ENCODE measurements at regions not wholly inside any gene's neighbourhood (a gene's known extent, or its start where the extent isn't known, plus 50 kb on each side); places are given as distances from the start of the nearest gene placed in this dataset.

- DNase-seq (ENCODE audit: low spot score): no peak
Measured at GRCh38 chr3:135740211-135740610, 225.3 kb upstream of the PPP2R3A start.

- DNase-seq (ENCODE audit: low spot score): no peak
Measured at GRCh38 chr3:135740751-135741150, 224.8 kb upstream of the PPP2R3A start.

DNA sequence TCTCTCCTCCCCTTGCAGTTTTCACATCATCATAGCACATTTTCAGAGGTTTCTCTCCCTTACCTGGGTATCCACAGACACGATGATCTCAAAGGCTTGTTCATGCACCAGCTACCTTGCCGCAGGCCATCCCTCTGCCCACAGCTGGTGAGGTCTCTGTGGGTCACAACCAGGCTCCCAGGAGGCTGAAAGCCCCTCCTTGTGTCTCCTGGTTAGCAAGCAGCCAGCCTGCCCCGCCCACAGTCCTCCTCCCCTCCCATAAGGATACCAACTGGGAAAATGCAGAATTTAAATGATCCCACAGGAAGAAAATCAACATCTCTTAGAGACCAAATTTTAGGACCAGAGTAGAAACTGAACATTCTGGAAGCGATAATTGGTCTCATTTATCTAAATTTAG lies 213.5 kb upstream of the PPP2R3A start:
- no peak for DNase-seq (ENCODE audit: low spot score)

DNA sequence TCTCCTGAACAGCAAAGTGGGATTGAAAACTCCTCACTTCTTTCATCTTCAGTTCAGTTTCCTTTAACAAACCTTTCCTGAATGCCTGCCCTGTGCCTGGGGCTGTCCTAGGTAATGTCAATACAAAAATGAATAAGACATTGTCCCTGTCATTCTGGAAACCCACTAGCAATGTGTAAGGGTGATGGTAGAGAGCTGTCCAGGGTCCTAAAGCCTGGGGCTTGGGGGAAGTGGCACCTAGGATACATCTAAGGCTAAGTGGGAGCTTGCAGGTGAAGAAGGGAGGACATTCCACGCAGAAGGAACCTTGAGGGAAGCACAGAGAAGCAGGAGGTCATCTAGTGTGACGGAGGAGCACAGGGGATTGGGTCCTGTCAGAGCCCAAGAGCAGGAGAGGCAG lies 212.7 kb upstream of the PPP2R3A start:
- no peak for DNase-seq (ENCODE audit: low spot score)

DNA sequence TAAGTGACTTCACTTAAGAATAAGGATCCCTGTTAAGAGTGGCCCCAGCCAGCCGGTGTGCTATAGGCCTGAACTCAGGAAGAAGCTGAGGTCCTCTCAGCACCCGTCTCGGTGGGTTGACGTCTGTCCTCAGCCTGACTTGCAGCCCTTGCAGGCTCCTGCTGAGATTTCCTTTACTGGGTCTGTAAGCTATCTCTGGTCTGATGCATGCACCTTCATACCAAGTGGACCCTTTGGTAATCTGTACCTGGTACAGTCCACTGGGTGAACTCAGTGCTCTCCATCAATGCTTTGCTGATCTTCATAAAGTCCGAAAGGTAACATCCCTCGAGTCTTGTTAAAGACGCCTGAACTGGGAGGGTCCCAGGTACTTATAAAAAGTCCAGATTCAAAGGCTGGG lies 212.0 kb upstream of the PPP2R3A start:
- no peak for DNase-seq (ENCODE audit: low spot score)

GRCh38 chr3:135755330-135756105 lies 210.0 kb upstream of the PPP2R3A start:
- no peak for DNase-seq (ENCODE audit: low spot score)

GRCh38 chr3:135756106-135756668 lies 209.3 kb upstream of the PPP2R3A start:
- no peak for DNase-seq (ENCODE audit: low spot score)

- DNase-seq (ENCODE audit: low spot score): no peak
Measured at GRCh38 chr3:135757421-135757820, 208.1 kb upstream of the PPP2R3A start.

DNA sequence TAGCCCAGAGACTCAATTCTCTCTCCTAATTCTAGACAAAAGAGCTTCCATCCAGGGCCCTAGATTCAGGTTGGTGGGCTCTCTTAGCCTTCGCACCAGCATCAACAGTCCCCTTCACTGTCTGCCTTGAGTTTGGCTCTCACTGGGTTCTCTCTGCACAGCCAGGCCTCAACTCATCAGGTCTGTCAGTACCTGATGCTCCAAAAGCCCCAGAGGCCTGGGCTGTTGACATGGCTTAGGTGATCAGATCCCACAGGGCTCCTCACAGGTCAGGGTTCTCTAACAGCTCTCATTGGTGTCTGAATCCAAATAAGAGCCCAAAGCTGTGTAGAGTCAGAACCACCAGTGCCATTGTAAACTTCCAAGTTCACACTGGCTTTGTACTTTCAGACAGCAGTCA lies 206.6 kb upstream of the PPP2R3A start:
- no peak for DNase-seq (ENCODE audit: low spot score)

DNA sequence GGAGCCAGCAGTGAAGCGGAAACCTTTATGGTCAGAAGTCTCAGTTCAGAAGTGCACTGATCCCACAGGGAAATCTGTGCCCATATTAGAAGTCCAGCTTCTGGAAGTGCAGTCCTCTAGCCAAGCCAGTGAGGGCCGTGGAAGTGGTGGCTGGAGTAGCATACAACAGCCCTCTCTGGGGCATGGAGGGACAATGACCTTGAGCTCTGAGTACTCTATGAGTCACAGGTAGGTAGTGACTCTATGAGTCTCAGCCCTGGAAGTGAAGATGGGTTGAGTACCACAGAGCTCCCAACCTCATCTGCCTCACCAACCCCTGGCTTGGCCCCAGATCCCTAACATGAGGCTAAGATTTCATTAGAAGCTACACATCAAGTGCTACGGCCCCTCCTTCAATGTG lies 205.9 kb upstream of the PPP2R3A start:
- no peak for DNase-seq (ENCODE audit: low spot score)

- DNase-seq (ENCODE audit: low spot score): no peak
Measured at GRCh38 chr3:135760581-135760980, 204.9 kb upstream of the PPP2R3A start.

DNA sequence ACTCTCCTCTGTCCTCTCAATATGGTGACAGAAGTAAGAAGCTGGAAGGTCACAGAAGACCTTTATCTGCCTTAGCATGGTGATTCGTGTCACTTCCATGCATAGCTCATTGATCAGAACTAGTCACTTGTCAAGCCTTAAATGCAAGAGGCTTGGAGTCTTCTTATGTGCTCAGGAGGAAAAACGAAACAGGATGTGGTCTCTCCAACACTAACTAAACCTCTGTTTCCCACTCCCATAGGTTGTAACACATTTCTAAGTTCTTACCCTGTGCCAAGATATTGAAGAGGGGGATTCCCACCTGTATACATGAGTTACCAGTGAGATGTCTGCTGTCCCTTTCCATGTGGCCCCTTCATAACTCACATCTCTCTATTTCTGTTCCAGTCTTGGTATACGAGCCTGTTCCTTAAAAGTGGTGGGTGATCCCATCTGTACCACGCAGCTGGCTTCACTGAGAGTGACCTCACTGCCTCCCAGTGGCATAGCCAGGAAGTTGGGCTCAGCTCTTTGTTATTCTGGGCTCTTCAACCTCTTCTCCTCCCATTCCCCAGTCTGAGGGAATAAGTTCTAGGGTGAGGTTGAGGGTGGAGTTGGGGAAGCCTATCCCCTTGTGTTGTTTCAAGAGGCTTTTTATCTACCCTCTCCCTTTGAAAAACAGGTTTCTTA lies 203.2 kb upstream of the PPP2R3A start:
- no peak for DNase-seq (ENCODE audit: low spot score)

DNA sequence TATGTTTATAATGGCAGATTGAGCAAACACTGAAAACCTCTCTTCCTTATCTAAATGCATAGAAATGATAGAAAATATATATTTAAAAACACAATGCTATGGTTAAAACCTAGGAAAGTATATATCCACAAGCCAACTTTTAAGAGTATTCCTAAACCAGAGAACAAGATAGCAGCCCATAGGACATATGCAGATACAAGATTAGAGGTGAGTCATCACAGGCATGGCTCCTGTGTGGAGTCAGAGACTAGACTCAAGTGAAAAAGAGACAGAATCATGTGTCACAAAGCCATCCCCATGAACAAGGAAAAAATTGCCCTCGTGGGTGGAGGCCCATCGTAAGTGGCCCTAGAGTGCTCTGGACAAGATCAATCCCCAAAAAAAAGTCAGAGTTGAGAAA lies 199.4 kb upstream of the PPP2R3A start:
- DNase-seq (ENCODE audit: low spot score): no peak

DNA sequence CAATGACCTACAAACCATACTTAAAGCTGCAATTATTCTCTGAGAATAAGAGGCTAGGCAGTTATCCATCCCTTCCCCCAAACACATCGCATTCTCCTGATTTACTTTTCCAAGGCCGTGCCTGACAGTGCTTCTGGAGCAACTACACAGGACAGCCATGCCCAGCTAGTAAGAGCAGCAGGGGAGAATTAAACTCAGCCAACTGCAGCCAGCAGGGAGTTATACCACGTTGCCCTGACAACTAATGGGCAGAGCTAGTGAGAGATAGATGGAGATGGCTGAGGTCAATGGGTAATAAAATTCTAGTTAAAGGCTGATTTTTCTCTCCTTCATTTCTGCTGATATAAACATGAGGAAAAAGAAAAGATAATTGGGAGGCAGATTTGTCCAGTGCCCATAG lies 193.8 kb upstream of the PPP2R3A start:
- DNase-seq (ENCODE audit: low spot score): no peak

- no peak for DNase-seq (ENCODE audit: low spot score)
Measured at GRCh38 chr3:135779024-135779423, 186.5 kb upstream of the PPP2R3A start.

- no peak for DNase-seq (ENCODE audit: low spot score)
Measured at GRCh38 chr3:135779590-135780235, 185.8 kb upstream of the PPP2R3A start.

DNA sequence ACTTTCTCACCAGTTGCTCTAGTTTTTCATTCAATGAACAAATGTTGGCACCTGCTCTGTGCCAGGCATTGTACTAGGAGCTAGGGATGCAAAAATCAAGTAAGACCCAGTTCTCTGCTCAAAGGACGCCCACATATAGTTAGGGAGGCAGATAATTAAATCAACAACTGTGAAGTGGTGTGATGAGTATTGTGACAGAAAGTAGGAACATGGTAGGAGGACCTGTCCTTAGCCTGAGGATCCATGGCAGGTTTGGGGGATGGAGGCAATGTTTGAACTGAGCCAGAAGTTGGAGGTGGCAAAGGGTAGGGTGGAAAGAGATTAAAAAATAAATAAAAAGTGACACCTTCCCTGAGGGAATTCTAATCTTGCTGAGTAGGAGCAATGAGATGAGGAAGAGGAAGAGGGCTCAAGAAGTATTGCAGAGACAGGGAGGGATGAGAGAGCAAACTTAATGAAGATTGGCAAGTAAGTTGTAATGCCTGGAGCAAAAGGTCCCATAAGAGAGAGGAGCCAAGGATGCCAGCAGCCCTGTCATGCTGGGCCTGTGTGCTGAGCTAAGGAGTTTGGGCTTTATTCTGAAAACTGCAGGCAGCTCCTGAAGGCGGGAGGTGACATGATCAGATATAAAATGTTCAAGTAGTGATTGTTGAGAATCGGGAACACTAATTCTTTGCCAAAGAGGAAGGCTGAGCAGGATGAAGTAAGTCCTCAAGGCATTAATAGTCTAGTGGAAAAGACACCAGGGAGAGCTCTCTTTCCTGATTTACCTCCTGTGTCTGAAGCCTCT lies 184.3 kb upstream of the PPP2R3A start:
- DNase-seq (ENCODE audit: low spot score): no peak

DNA sequence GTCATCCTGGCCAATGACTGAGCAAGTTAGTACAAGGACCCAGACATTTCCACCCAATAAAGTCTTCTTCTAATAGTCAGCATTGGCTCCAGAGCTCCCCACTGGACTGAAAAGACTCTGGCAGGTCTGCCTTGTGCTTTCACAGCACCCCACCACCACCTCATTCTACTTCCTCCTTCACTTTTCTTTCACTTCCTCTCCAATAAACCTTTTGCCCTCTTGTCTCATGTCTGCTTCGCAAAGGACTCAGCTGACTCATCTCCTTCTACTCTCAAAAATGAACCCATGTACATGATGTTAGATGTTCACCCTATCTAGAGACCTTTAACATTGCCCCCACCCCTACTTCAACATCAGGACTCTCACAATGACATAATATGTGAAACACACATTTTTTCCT lies 181.0 kb upstream of the PPP2R3A start:
- peak; percentile 15 for DNase-seq (ENCODE audit: low spot score)

DNA sequence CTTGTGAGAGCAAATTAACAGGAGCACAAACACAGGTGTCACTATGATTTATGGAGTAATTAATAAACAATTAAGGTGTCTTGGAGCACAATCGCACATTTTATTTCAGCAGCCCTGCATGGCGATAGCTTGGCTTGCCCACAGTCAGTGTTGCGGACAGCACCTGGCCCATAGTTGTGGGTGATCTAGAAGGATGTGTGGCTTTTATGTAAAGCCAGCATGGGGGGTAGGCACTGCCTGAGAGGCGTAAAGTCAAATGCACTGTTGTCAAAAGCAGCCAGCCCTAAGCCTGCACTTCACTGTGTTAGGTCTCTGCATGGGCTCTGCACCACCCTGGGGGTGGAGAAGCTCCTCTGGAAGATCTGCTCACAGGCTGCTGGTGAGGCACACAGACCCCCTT lies 177.4 kb upstream of the PPP2R3A start:
- no peak for DNase-seq (ENCODE audit: low spot score)

- no peak for DNase-seq (ENCODE audit: low spot score)
Measured at GRCh38 chr3:135788978-135789377, 176.6 kb upstream of the PPP2R3A start.

DNA sequence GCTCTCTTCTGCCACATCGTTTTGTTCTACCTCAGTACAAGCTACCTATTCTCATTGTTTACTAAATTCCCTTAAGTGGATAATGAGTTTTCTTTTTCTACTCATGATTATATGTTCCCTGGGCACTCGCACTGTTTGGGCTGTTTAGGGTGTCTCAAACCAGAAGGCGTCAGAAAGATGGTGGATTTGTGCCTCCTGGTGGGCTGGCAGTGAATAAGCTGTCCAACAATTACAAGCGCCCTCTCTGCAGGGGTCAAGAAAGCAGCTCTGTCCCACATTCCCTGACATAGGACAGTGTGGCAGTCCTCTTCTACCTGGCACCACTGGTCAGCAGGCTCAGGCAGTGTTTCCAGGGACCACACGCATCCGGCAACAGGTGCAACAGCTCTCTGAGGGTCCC lies 173.4 kb upstream of the PPP2R3A start:
- DNase-seq (ENCODE audit: low spot score): no peak

Data from umbilical cord (tissue), 1 donor.